ENCODE measurements at regions not wholly inside any gene's neighbourhood (a gene's known extent, or its start where the extent isn't known, plus 50 kb on each side); places are given as distances from the start of the nearest gene placed in this dataset.

GRCh38 chr4:54495091-54495490 is 162.7 kb upstream of the KIT start:
- TF ChIP-seq CTCF (IDR thresholded peaks at IDR 0.05) = no peak
- TF ChIP-seq EZH2 (IDR thresholded peaks at IDR 0.05; ENCODE audit: borderline replicate concordance, insufficient read depth, low read depth, low read length, poor library complexity, severe bottlenecking) = no peak

All from B cell (primary cell).